ENCODE measurements at regions not wholly inside any gene's neighbourhood (a gene's known extent, or its start where the extent isn't known, plus 50 kb on each side); places are given as distances from the start of the nearest gene placed in this dataset.

DNA sequence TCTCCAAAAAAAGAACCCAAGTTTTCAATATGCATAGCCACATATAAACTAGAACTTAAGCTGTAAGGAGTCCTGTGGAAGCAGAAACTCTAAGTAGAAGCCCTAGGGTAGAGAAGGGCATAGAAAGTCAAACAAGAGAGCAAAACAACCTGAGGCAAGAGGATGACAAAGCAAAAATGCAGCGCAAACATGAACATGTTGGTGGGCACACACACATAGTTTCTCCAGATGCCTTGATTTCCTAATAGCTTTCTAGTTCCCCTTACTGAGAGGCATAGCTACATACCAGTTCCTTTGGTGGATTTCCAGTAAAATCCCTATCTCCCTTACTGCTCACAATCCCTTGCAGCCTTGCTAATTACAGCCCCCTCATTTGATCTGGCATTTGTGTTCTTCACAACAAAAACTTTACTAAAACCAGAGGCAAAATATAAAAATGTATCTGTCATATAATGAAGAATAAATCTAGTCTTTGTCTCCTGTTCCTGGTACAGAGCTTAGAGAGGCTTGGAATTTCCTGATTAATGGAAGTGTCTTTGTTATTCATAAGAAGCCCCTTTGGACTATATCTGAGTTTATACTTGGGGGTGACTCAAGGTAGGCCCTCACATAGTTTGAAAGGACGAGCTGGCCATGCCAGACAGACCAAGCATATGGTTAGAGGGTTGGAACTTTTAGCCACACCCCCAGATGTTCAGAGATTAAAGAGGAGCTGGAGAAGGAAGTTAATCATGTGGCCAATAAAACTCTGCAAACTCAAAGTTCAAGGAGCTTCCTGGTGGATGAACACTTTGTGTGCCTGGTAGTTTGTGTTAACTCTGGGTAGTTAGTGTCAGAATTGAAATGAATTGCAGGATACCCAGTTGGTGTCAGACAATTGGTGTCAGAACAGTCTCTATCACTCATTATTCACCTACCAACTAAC, 52.7 kb upstream of the ZCCHC13 start:
- DNase-seq (ENCODE audit: low read depth, low spot score) = peak; percentile 37
- no peak overlapping the region for H3K4me3 ChIP-seq (ENCODE audit: low read depth, low read length)
- no peak for TF ChIP-seq CTCF (IDR thresholded peaks at IDR 0.05; ENCODE audit: insufficient read depth, low read length, missing control alignments)
- CTCF ChIA-PET = no interaction called here
- POLR2A ChIA-PET = no interaction called here

DNA sequence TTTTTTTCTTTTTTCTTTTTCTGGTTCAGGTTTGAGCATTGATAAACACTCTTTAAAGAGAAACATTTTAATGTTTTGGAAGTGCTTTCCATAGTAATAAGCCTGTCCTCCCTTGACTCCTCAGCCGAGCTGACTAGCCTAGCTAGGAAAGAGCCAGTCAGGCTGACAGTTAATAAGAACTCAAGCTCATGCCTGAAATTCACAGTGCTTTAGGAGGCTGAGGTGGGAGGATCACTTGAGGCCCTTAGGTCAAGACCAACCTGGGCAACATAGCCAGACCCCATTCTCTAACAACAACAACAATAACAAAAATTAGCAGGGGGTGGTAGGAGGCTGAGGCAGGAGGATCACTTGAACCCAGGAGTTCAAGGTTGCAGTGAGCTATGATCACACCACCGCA, 53.4 kb upstream of the ZCCHC13 start:
- ChIA-PET CTCF (no interaction called here), POLR2A (no interaction called here)
- TF ChIP-seq CTCF (IDR thresholded peaks at IDR 0.05; ENCODE audit: insufficient read depth, low read length, missing control alignments) = no peak
- H3K4me3 ChIP-seq (ENCODE audit: low read depth, low read length) = no peak overlapping the region
- no peak for DNase-seq (ENCODE audit: low read depth, low spot score)

- CTCF ChIA-PET = no interaction called here
- no peak for TF ChIP-seq CTCF (IDR thresholded peaks at IDR 0.05; ENCODE audit: insufficient read depth, low read length, missing control alignments)
- no peak overlapping the region for H3K4me3 ChIP-seq (ENCODE audit: low read depth, low read length)
- no peak for DNase-seq (ENCODE audit: low read depth, low spot score)
- POLR2A ChIA-PET = no interaction called here
Measured at GRCh38 chrX:74249963-74250362, 54.0 kb upstream of the ZCCHC13 start.

- DNase-seq (ENCODE audit: low read depth, low spot score) = no peak
- ChIA-PET POLR2A (no interaction called here), CTCF (no interaction called here)
- TF ChIP-seq CTCF (IDR thresholded peaks at IDR 0.05; ENCODE audit: insufficient read depth, low read length, missing control alignments) = no peak
- H3K4me3 ChIP-seq (ENCODE audit: low read depth, low read length) = no peak overlapping the region
Measured at GRCh38 chrX:74248889-74249288, 55.1 kb upstream of the ZCCHC13 start.

DNA sequence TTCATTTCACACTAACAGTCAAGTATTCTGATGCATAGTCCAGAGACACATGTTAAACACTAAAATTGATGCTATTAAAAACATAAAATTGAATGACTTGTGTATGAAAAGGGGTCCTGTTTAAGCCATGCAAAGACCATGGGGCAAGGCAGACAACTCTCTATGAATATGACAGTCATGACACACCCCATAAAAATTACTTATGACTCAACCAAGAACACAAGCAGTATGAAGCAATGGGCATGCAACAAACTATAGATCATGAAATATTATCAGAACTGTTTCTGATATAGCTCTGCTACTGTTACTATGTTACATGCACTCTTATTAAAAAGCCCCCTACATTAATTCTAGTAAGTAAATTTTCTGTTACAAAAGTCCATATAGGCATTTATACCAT, 57.5 kb upstream of the ZCCHC13 start:
- POLR2A ChIA-PET = no interaction called here
- no peak for DNase-seq (ENCODE audit: low read depth, low spot score)
- TF ChIP-seq CTCF (IDR thresholded peaks at IDR 0.05; ENCODE audit: insufficient read depth, low read length, missing control alignments) = no peak
- CTCF ChIA-PET = no interaction called here
- H3K4me3 ChIP-seq (ENCODE audit: low read depth, low read length) = no peak overlapping the region

GRCh38 chrX:74242484-74243138, 61.4 kb upstream of the ZCCHC13 start:
- ChIA-PET POLR2A (no interaction called here), CTCF (no interaction called here)
- no peak for DNase-seq (ENCODE audit: low read depth, low spot score)
- no peak for TF ChIP-seq CTCF (IDR thresholded peaks at IDR 0.05; ENCODE audit: insufficient read depth, low read length, missing control alignments)
- H3K4me3 ChIP-seq (ENCODE audit: low read depth, low read length) = no peak overlapping the region

Measured in AG04449 (cell line).